Heart right ventricle (tissue), 16 donors: ENCODE measurements at regions not wholly inside any gene's neighbourhood (a gene's known extent, or its start where the extent isn't known, plus 50 kb on each side); places are given as distances from the start of the nearest gene placed in this dataset.

Experiments
- ATAC-seq, 8 donors: fragments of 200-7000 bp; cut with Tn5 transposase; one replicate each; pipeline ENCODE4 v1.9.1; 2020; ENCODE audit warnings: mild to moderate bottlenecking in 8 of 8, moderate library complexity in 8 of 8, moderate number of reproducible peaks in 1 of 8
- DNase-seq, 2 donors: peaks; one replicate each; pipeline ENCODE4 v3.0.0-alpha.2; 2020
- H3K27ac ChIP-seq, 10 donors: fragments of 200-600 bp; sonication (generic) in 2 of 10; one replicate each; pipeline versions ENCODE4 v1.5.0 to v1.8.0; 2020 to 2022; ENCODE audit warnings: mild to moderate bottlenecking in 3 of 10
- H3K27me3 ChIP-seq, 7 donors: fragments of 200-600 bp; one replicate each; pipeline ENCODE4 v1.8.0; 2021 to 2022; ENCODE audit warnings: mild to moderate bottlenecking in 2 of 7
- H3K36me3 ChIP-seq, 9 donors: fragments of 200-600 bp; sonication (generic) in 1 of 9; one replicate each; pipeline versions ENCODE4 v1.5.0 to v1.8.0; 2020 to 2022; ENCODE audit warnings: mild to moderate bottlenecking in 2 of 9
- H3K4me1 ChIP-seq, 9 donors: fragments of 200-600 bp; sonication (generic) in 1 of 9; one replicate each; pipeline versions ENCODE4 v1.5.0 to v1.8.0; 2020 to 2022; ENCODE audit warnings: mild to moderate bottlenecking in 4 of 9
- H3K4me3 ChIP-seq, 10 donors: fragments of 200-600 bp; sonication (generic) in 2 of 10; one replicate each; pipeline versions ENCODE4 v1.5.0 to v1.8.0; 2020 to 2022; ENCODE audit warnings: mild to moderate bottlenecking in 7 of 10, moderate library complexity in 2 of 10
- H3K9me3 ChIP-seq, 11 donors: fragments of 200-600 bp in 10 of 11; sonication (generic) in 2 of 11; one replicate each; pipeline versions ENCODE4 v1.5.0 to v1.8.0; 2013 to 2022; ENCODE audit warnings: mild to moderate bottlenecking in 2 of 11, control low read depth in 1 of 11, moderate library complexity in 1 of 11
- CTCF ChIP-seq, 9 donors: fragments of 200-600 bp; sonication (generic) in 2 of 9; IDR thresholded peaks; one replicate each; pipeline versions ENCODE4 v1.5.0 to v1.8.0; 2021 to 2022; ENCODE audit warnings: antibody characterized with exemption in 9 of 9, mild to moderate bottlenecking in 5 of 9, moderate library complexity in 1 of 9
- WGBS, 2 donors: extraction: QIAGEN DNeasy Blood & Tissue Kit; methylation state at CpG; one replicate each; pipeline ENCODE4 v1.1.7; 2013; ENCODE audit warnings: inconsistent platforms in 1 of 2; 5-methylcytosine and 5-hydroxymethylcytosine counted together
- intact Hi-C, 10 donors: fragments of 100-400 bp; cut with DNase I; formaldehyde crosslinking; loops; one replicate each; pipeline versions ENCODE4 v1.11.1 to v1.14.2; 2022
- donor health status: Arrhythmogenic right ventricular cardiomyopathy.
- donor health status: ischemic (EF 13 %, LVEDD 7.1; RV severe dilation, severe dysfunction).
- donor health status: healthy with polysubstance abuse.
- donor health status: DM: no; HTN: yes; CAD: no.
- donor health status: DM: no; HTN: no; CAD: no.
- donor health status: ischemic (EF 25% LVEDD 6.9; RV normal size, moderate dysfunction).
- donor health status: ischemic (EF 25% LVEDD 5.7; RV mildly dilated, moderate dysfunction).
- donor health status: healthy.
- donor health status: DM: yes; HTN: yes; CAD: no.
- donor health status: Ischemic cardiomyopathy.
- donor health status: ischemic (EF 35%, LVEDD 5.7; RV mildly dilated, moderate dysfunction).
- donor health status: nonischemic (EF 11% LVEDD 7.7; RV severe dilation, severe dysfunction).
- donor health status: DM: yes; HTN: yes; CAD: no.
- donor health status: PGD.
- donor health status: ischemic (EF 29% LVEDD 5.4; RV normal size, mild dysfunction).
- donor health status: nonischemic (EF 23%, LVEDD 6.1; RV moderate dilation, normal function).

- intact Hi-C loops: loop anchor here in 4 of 10 donors (10.0 kb wide), 4 partner anchors 57 to 433 kb away; partner anchors contain the start of gene RBPJ (in 1 of the 4)
- 60 to 61% methylated on average over 3 of the region's 3 CpGs for WGBS, 2 donors
- TF ChIP-seq CTCF (IDR thresholded peaks at IDR 0.05): no peak
- ATAC-seq (peak in 6 of 8 donors; percentile 73 to 96 (median 94)), DNase-seq (peak; percentile 39 to 41)
- peak overlapping the region in 1 of 10 donors; percentile 44 for H3K27ac ChIP-seq
- no peaks in the 10 kb centered on the region for H3K36me3 ChIP-seq
- H3K4me3 ChIP-seq: no peak overlapping the region
- H3K4me1 ChIP-seq: peaks cover 0 to 7% (median 0%) of the 10 kb centered on the region in 9 donors
- no peaks in the 10 kb centered on the region for H3K27me3 ChIP-seq
- H3K9me3 ChIP-seq: peaks cover 0 to 12% (median 0%) of the 10 kb centered on the region in 11 donors
These were observed 67.7 kb downstream of the SMIM20 start for GRCh38 chr4:25981749-25982148.

- WGBS, 2 donors: 70 to 71% methylated on average over 7 of the region's 7 CpGs
- intact Hi-C loops: loop anchor here in 4 of 10 donors (10.0 kb wide), 4 partner anchors 58 to 432 kb away; partner anchors contain the start of gene RBPJ (in 1 of the 4)
- DNase-seq: no peak
- H3K9me3 ChIP-seq: peaks cover 0 to 12% (median 0%) of the 10 kb centered on the region in 11 donors
- TF ChIP-seq CTCF (IDR thresholded peaks at IDR 0.05): no peak
- H3K4me3 ChIP-seq: no peak overlapping the region
- H3K27me3 ChIP-seq: no peaks in the 10 kb centered on the region
- no peak for ATAC-seq
- H3K36me3 ChIP-seq: no peaks in the 10 kb centered on the region
- H3K27ac ChIP-seq: no peak overlapping the region
- peaks cover 0 to 9% (median 3%) of the 10 kb centered on the region in 9 donors for H3K4me1 ChIP-seq
These were observed 68.9 kb downstream of the SMIM20 start for GRCh38 chr4:25982962-25983361.

GRCh38 chr4:25984266-25984665, 70.2 kb downstream of the SMIM20 start:
- Histone ChIP-seq H3K4me3 (no peak overlapping the region), H3K27me3 (no peaks in the 10 kb centered on the region), H3K9me3 (peaks cover 0 to 12% (median 0%) of the 10 kb centered on the region in 11 donors), H3K27ac (no peak overlapping the region), H3K36me3 (no peaks in the 10 kb centered on the region), H3K4me1 (peaks cover 0 to 14% (median 9%) of the 10 kb centered on the region in 9 donors)
- no peak for DNase-seq
- ATAC-seq: no peak
- 78 to 79% methylated on average over 6 of the region's 6 CpGs for WGBS, 2 donors
- TF ChIP-seq CTCF (IDR thresholded peaks at IDR 0.05): no peak
- intact Hi-C loops: loop anchor here in 4 of 10 donors (10.0 kb wide), 4 partner anchors 59 to 431 kb away; partner anchors contain the start of gene RBPJ (in 1 of the 4)

- 75 to 77% methylated on average over 5 of the region's 5 CpGs for WGBS, 2 donors
- ATAC-seq (no peak), DNase-seq (no peak)
These were observed 70.8 kb downstream of the SMIM20 start for GRCh38 chr4:25984796-25985195.

More at GRCh38 chr4:25984796-25985195, 70.8 kb downstream of the SMIM20 start:
- Histone ChIP-seq H3K4me1 (peaks cover 0 to 14% (median 9%) of the 10 kb centered on the region in 9 donors), H3K4me3 (no peak overlapping the region), H3K36me3 (no peaks in the 10 kb centered on the region), H3K27ac (peak overlapping the region in 1 of 10 donors; percentile 21), H3K27me3 (no peaks in the 10 kb centered on the region), H3K9me3 (peaks cover 0 to 12% (median 0%) of the 10 kb centered on the region in 11 donors)
- no peak for TF ChIP-seq CTCF (IDR thresholded peaks at IDR 0.05)
- intact Hi-C loops: loop anchor here in 8 of 10 donors (5.0 to 10.0 kb wide), 7 partner anchors 57 to 430 kb away; partner anchors contain the start of gene RBPJ (in 1 of the 8)
